ENCODE measurements at regions not wholly inside any gene's neighbourhood (a gene's known extent, or its start where the extent isn't known, plus 50 kb on each side); places are given as distances from the start of the nearest gene placed in this dataset.
"Not testable (repeated sequence)": the region's sequence is repeated elsewhere in the genome, so short reads cannot be mapped to it uniquely, and the experiment has no call there.

- DNase-seq (ENCODE audit: low spot score): no peak
Measured at GRCh38 chr5:68115584-68115983, 100.0 kb upstream of the PIK3R1 start.

DNA sequence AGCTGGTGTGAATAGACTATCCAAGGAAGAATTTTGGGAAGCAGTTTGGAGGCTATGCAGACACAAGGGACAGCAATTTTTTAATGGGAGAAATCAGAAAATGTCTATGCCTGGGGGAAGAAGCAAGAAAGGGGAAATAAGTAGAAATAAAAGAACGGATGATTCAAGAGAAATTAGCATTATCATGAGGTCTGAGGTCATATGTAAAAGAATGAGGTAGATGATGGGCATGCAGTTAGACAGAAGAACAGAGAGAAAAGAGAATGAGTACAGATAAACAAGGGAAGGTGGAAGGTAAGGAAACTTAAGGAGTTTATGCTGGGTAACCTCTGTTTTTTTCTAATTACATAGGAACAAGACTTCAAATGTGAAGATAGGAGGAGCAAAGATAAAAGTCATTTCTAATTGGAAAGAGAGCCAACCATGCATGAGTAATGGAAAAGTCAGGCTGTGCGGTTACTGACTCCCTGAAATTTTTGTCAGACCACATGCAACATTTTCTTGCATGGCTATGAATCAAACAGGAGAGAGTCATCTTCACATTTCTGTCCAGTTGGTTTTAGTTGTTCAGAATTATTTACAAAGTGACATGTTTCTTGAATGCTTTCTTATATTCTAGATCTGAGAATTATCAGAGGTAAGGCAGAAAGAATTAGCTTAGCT, 101.0 kb upstream of the PIK3R1 start:
- no peak for DNase-seq (ENCODE audit: low spot score)

DNA sequence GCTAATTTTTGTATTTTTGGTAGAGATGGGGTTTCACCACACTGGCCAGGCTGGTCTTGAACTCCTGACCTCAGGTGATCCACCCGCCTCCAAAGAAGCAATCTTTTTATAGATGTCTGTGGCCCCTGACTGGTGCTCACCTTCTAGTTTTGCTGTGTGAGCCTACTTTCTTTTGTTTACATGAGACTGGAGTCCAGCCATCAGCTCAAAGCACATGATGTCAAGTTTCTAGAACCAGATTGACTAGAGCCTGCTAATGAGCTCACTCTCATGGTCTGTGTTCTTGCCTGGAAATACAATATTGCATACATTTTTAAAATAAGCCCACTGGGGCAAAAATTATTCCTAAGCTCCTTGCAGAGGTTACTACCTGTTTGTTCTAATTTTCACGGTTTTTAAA, 102.9 kb upstream of the PIK3R1 start:
- no peak for DNase-seq (ENCODE audit: low spot score)

GRCh38 chr5:68110894-68111293, 104.7 kb upstream of the PIK3R1 start:
- no peak for DNase-seq (ENCODE audit: low spot score)

DNA sequence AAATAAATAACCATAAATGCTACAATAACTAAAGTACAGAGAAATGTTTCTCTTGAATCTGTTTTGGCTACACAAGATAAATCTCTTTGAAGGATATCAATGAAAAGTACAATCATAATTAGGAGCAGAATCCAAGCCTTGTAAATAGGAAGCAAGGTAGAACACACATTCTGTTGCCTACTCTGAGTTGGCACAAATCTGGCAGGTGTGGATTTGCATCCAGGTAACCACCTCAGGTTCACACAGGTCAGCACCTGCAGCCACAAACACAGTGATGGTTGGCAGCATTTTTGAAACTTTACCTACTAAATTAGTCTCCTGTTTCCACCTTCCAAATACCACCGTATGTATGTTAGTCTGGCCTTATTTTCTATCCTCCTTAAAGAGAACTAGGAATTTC, 105.3 kb upstream of the PIK3R1 start:
- no peak for DNase-seq (ENCODE audit: low spot score)

DNA sequence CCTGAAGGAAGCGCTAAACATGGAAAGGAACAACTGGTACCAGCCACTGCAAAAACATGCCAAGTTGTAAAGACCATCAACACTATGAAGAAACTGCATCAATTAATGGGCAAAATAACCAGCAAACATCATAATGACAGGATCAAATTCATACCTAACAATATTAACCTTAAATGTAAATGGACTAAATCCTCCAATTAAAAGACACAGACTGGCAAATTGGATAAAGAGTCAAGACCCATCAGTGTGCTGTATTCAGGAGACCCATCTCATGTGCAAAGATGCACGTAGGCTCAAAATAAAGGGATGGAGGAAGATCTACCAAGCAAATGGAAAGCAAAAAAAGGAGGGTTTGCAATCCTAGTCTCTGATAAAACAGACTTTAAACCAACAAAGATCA, 111.3 kb upstream of the PIK3R1 start:
- not testable (repeated sequence) for DNase-seq (ENCODE audit: low spot score)

DNA sequence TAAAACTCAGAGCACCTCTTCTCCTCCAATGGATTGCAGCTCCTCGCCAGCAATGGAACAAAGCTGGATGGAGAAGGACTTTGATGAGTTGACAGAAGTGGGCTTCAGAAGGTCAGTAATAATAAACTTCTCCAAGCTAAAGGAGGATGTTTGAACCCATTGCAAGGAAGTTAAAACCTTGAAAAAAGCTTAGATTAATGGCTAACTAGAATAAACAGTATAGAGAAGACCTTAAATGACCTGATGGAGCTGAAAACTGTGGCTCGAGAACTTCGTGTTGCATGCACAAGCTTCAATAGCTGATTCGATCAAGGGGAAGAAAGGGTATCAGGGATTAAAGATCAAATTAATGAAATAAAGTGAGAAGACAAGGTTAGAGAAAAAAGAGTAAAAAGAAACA, 112.3 kb upstream of the PIK3R1 start:
- DNase-seq (ENCODE audit: low spot score): not testable (repeated sequence)

DNA sequence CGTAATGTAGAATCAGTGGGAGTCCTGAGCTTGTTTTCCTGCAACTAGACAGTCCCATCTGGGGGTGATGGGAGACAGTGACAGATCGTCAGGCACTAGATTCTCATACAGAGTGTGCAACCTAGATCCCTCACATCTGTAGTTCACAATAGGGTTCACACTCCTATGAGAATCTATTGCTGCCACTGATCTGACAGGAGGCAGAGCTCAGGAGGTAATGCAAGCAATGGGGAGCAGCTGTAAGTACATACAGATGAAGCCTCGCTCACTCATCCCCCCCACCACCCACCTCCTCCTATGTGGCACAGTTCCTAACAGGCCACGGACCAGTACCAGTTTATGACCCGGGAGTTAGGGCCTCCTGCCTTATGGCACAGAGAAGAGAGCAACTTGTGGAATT, 116.2 kb upstream of the PIK3R1 start:
- no peak for DNase-seq (ENCODE audit: low spot score)

GRCh38 chr5:68093455-68094159, 121.9 kb upstream of the PIK3R1 start:
- DNase-seq (ENCODE audit: low spot score): no peak

DNA sequence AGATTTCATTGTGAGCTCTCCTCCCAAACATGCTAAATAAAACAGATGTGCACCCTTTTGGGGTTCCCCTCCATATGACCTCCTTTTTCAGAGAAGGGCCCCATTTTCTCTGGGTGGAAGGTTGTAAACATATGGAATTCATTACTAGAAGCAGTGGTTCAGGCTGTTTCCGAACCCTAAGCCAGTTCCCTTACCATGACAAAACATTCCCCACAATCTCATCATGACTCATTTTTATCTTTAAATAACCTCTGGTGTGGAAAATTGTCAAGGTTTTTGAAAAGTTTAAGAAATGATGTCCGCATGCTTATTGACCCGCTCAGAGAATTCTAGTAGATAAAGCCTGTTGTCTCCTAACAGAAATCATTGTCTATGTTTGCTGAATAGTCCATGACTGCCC, 127.3 kb upstream of the PIK3R1 start:
- no peak for DNase-seq (ENCODE audit: low spot score)

GRCh38 chr5:68087866-68088265, 127.7 kb upstream of the PIK3R1 start:
- DNase-seq (ENCODE audit: low spot score): no peak

DNA sequence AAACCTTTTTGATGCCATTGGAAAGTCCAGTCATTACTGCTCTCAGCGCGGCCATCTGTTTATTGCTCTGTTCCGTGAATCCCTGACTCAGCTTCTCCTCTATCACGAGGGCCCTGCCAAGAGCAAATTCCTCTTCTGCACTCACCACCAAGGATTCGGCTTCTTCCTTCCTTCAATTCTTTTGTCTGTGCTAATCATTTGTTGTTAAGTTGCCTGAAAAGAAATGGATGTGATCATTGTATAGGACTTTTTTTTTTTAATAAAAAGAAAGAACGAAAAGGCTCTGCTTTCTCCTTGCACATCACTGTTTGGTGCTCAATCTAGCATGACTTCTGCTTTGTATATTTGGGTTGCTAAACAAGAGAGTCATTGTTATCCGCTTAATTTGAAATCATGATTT, 128.7 kb upstream of the PIK3R1 start:
- peak; percentile 82 for DNase-seq (ENCODE audit: low spot score)

DNA sequence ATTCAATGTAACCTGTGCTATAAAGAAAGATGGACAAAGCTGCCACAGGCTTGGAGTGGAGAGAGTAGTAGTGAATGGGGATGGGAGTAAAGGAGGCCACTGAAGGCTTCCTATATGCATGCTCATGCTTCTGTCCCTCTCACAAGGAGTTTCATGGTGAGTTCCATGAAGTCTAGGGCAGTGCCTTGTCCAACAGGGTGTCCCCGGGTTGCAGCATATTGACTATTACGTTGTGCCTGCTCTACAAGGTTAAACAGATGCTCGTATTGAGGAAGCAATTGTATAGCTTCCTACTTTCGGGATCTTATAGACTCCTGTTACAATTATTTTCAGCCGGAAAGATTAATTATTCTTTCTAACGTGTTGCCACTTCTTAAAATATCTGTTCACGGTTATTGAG, 129.1 kb upstream of the PIK3R1 start:
- DNase-seq (ENCODE audit: low spot score): peak; percentile 22

- DNase-seq (ENCODE audit: low spot score): no peak
Measured at GRCh38 chr5:68084396-68084795, 131.2 kb upstream of the PIK3R1 start.

DNA sequence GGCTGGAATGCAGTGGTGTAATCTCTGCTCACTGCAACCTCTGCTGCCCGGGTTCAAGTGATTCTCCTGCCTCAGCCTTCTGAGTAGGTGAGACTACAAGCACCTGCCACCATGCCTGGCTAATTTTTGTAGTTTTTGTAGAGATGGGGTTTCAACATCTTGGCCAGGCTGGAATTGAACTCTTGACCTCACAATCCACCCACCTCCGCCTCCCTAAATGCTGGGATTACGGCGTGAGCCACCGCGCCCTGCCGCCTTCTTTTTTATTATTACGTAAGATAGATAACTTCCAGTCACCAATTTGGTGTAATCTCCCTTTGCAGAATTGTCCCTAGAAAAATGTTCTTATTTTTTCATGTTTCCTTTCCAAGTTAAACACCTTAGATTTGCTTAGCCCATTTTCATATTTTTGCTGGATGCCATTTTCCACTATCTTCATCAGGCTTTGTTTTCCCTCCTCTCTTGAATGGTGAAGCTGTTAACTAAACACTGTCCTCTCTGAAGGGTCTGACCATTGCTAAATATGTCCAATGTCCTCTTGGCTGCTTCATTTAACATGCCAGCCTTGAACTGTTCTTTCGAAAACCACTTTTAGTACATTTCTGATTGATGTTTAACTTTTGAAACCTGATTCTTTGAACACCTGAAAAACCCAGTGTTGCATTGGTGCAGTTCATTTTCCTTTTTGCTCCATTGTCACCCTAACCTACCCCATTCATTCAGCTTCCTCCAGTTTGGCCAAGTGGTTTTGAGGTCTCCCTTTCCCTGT, 135.1 kb upstream of the PIK3R1 start:
- no peak for DNase-seq (ENCODE audit: low spot score)

DNA sequence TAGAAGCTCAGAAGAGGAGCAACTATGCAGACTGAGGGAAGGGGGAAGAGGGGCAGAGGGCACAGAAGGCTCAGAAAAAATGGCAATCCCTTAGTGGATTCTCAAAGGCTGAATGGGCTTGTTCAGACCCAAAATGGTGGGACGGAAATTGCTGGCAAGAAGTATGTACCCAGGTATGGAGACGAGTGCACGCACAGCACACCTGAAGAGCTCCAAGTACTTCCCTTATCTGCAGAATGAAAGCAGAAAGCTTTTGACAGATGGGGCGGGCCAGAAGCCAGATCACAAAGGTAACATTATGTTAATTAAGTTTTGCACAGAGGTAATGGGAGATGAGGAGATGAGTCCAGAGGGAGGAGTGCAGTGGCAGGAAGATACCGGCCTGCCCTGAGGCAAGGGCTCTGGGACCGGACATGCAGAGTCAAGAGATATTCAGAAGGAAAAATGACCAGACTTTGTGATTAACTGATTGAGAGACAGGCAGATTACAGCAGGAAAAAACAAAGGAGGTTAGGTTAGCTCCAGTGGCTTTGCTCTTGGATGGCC, 138.1 kb upstream of the PIK3R1 start:
- DNase-seq (ENCODE audit: low spot score): no peak

DNA sequence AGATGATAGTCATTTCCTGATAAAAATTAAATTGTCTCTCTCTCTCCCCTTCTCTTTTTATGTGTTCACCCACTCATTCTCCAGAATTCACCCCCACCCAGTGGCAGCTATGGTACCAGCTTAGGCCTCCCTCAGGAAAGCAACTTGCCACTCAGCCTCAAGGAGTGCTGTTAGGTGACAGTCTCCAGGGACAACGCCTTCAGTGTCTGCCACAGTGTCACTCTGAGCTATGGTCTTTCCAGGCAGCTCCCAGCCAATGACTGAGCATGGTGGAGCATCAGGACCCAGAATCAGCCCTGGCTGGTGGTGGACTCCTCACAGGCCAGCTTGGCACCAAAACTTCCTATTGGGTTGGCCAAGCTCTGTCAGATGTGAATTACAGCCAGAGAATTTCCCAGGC, 140.9 kb upstream of the PIK3R1 start:
- DNase-seq (ENCODE audit: low spot score): no peak

DNA sequence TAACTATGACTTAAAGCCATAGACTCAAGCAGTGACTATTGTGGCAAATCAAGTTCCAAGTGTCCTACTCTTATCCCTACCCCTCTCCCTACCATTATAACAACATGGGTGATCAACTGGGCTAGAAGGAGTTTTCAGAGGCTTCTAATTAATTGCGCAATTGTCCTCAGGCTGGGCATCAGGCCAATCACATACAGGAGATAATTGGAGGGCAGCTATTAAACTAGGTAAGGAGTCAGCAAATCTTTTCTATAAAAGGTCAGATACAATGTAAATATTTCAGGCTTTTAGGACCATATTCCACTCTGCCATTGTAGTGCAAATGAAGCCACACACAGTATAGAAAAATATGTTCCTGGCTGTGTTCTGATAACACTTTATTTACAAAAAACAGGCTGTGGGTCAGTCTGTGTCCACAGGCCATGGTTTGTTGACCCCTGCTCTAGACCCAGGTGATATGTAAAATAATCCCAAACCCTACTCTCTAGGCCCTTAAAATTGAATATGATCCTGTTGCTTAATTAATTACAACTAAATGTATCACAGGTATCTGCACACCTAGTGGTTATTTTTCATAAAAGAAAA, 141.4 kb upstream of the PIK3R1 start:
- DNase-seq (ENCODE audit: low spot score): no peak

DNA sequence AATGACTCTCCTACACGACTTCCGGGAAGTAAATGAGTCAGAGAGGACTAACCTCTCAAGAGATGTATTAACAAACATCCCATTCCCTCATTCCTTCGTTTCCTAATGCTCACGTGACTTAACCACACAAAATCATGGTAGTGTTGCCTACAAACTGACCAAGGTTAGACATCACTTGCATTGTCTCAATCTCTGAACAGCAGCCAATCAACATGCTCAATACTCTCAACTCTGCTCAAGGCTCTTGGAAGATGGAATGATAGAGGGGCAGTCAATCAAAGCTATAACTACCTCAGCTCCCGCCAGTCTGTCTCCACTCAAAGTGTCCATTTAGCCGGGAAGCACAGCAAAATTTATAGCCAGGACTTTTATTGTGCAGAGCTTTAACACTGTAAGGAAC, 143.8 kb upstream of the PIK3R1 start:
- DNase-seq (ENCODE audit: low spot score): no peak

DNA sequence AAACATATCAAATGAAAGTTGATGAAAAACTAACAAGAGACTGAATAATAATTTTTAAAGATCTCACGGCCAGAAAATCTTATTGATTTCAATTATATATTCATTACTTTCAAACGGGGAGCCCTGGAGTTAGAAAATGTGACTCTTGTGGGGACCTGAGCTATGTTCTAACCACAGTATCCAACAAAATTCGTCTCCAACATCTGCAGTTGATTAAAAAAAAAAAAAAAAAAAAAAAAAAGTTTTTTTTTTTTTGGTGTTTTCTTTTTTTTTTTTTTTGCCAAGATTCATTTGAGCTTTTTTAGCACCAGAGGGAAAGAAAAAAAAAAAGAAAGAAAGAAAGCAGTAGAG, 144.3 kb upstream of the PIK3R1 start:
- DNase-seq (ENCODE audit: low spot score): no peak

DNA sequence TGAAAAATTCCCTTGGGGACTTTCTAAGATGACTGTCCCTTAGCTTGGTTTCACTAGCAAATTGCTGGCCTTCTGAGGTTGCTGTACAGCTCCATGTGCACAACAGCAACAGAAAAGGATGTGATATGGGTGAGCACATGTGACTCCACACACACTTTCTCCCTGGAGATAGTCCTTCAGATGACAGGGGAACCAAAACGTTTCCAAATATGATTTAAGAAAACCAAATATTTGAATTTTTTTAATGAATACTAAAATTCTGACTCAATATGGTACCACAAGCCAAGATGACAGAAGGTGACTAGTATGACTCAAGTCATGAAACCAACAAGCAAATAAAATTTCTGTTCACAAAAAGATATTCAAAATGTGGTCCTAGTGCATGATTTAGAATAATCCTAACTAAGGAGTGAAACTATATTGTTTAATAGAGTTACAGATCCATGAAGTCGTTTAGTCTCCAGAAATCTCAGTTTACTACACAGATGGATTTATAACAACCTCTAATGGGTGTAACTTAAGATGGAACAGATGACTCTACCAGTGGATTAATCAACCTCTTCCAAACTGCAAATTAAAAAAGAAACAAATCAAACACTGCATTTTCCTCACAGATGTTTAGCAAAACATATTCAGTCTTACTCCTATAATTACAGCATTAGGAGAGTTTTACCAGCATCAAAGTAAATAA, 144.8 kb upstream of the PIK3R1 start:
- peak; percentile 18 for DNase-seq (ENCODE audit: low spot score)

- no peak for DNase-seq (ENCODE audit: low spot score)
Measured at GRCh38 chr5:68067976-68068603, 147.5 kb upstream of the PIK3R1 start.

All from Ammon's horn (tissue), 1 donor.